ENCODE measurements at regions not wholly inside any gene's neighbourhood (a gene's known extent, or its start where the extent isn't known, plus 50 kb on each side); places are given as distances from the start of the nearest gene placed in this dataset.

DNA sequence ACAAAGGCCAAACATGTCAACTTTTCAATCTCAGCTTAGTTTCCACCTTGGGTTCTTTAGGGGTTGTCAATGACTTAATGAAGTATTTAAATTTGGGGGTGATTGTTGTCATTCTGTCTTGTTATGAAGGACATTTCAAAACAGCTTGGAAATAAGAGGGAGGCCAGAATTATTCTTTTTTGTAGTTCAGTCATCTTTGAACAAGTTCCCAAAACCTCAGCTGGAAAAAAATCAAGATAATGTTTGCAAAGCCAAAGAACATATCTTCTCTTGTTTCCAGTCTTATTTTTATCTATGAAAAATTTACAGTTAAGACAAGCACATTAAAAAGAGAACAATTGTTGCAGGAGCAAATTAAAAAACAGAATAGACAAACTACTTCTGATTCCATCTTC is 612.8 kb downstream of the INSC start:
- Mint-ChIP-seq H3K4me3 (no peak overlapping the region), H3K4me1 (peaks cover 7% of the 10 kb centered on the region)

More for the DNA sequence above, 612.8 kb downstream of the INSC start:
- peaks cover 5% of the 10 kb centered on the region; the same call in 1 of the 2 replicates for H3K4me1 ChIP-seq (ENCODE audit: insufficient read depth)
- H3K36me3 ChIP-seq (ENCODE audit: insufficient read depth), result no peaks in the 10 kb centered on the region
- no peaks in the 10 kb centered on the region for H3K36me3 Mint-ChIP-seq (ENCODE audit: low read depth)
- H3K27ac ChIP-seq (ENCODE audit: low read depth), result no peak overlapping the region
- no peaks in the 10 kb centered on the region for H3K27me3 Mint-ChIP-seq (ENCODE audit: insufficient read depth, low read depth, poor library complexity)
- no peak overlapping the region for H3K4me2 ChIP-seq
- no peaks in the 10 kb centered on the region for H3F3A ChIP-seq (replicated peaks; ENCODE audit: low read depth)
- H3K9me3 Mint-ChIP-seq, result no peaks in the 10 kb centered on the region
- no peak overlapping the region for H3K27ac Mint-ChIP-seq
- no peak for TF ChIP-seq ZNF462 (CRISPR knock-in tag; IDR thresholded peaks at IDR 0.05)
- TF ChIP-seq EZH2 (IDR thresholded peaks at IDR 0.05; ENCODE audit: low read depth, unreplicated experiment), result no peak
- no peak for TF ChIP-seq NANOG (IDR thresholded peaks at IDR 0.05; ENCODE audit: borderline replicate concordance)
- no peak for TF ChIP-seq CREB1 (CRISPR knock-in tag; IDR thresholded peaks at IDR 0.05; ENCODE audit: low read depth)
- no peak for TF ChIP-seq EZH2phosphoT487 (IDR thresholded peaks at IDR 0.05; ENCODE audit: unreplicated experiment)
- TF ChIP-seq, protein P1, sequence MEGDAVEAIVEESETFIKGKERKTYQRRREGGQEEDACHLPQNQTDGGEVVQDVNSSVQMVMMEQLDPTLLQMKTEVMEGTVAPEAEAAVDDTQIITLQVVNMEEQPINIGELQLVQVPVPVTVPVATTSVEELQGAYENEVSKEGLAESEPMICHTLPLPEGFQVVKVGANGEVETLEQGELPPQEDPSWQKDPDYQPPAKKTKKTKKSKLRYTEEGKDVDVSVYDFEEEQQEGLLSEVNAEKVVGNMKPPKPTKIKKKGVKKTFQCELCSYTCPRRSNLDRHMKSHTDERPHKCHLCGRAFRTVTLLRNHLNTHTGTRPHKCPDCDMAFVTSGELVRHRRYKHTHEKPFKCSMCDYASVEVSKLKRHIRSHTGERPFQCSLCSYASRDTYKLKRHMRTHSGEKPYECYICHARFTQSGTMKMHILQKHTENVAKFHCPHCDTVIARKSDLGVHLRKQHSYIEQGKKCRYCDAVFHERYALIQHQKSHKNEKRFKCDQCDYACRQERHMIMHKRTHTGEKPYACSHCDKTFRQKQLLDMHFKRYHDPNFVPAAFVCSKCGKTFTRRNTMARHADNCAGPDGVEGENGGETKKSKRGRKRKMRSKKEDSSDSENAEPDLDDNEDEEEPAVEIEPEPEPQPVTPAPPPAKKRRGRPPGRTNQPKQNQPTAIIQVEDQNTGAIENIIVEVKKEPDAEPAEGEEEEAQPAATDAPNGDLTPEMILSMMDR (conservative IDR thresholded peaks at IDR 0.05; ENCODE audit: low read depth in 2 of 2), result no peak
- TF ChIP-seq, protein P2, sequence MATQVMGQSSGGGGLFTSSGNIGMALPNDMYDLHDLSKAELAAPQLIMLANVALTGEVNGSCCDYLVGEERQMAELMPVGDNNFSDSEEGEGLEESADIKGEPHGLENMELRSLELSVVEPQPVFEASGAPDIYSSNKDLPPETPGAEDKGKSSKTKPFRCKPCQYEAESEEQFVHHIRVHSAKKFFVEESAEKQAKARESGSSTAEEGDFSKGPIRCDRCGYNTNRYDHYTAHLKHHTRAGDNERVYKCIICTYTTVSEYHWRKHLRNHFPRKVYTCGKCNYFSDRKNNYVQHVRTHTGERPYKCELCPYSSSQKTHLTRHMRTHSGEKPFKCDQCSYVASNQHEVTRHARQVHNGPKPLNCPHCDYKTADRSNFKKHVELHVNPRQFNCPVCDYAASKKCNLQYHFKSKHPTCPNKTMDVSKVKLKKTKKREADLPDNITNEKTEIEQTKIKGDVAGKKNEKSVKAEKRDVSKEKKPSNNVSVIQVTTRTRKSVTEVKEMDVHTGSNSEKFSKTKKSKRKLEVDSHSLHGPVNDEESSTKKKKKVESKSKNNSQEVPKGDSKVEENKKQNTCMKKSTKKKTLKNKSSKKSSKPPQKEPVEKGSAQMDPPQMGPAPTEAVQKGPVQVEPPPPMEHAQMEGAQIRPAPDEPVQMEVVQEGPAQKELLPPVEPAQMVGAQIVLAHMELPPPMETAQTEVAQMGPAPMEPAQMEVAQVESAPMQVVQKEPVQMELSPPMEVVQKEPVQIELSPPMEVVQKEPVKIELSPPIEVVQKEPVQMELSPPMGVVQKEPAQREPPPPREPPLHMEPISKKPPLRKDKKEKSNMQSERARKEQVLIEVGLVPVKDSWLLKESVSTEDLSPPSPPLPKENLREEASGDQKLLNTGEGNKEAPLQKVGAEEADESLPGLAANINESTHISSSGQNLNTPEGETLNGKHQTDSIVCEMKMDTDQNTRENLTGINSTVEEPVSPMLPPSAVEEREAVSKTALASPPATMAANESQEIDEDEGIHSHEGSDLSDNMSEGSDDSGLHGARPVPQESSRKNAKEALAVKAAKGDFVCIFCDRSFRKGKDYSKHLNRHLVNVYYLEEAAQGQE (IDR thresholded peaks at IDR 0.05; ENCODE audit: unreplicated experiment), result no peak
- no peak for TF ChIP-seq ZNF114 (CRISPR knock-in tag; IDR thresholded peaks at IDR 0.05)
- TF ChIP-seq STAT1 (IDR thresholded peaks at IDR 0.05; ENCODE audit: unreplicated experiment), result no peak
- TF ChIP-seq ETS1 (IDR thresholded peaks at IDR 0.05), result no peak
- TF ChIP-seq JUNB (IDR thresholded peaks at IDR 0.05; ENCODE audit: unreplicated experiment), result no peak
- no peak for TF ChIP-seq POLR2AphosphoS5 (IDR thresholded peaks at IDR 0.05; ENCODE audit: low read depth)
- TF ChIP-seq ZNF331 (CRISPR knock-in tag; IDR thresholded peaks at IDR 0.05; ENCODE audit: low read depth), result no peak
- no peak overlapping the region for H3K4me3 ChIP-seq
- ATAC-seq (no peak), DNase-seq (ENCODE audit: low spot score) (no peak)
- no peaks in the 10 kb centered on the region for H3K27me3 ChIP-seq (ENCODE audit: insufficient read depth)
- H3K9me2 ChIP-seq (ENCODE audit: insufficient read depth), result peaks cover 26% of the 10 kb centered on the region
- no peak overlapping the region for H2AFZ ChIP-seq
- H3K79me2 ChIP-seq (replicated peaks; ENCODE audit: insufficient read depth), result no peaks in the 10 kb centered on the region
- H4K20me1 ChIP-seq (replicated peaks; ENCODE audit: insufficient read depth), result no peaks in the 10 kb centered on the region
